NCI-H1930 (cell line): ENCODE measurements at regions not wholly inside any gene's neighbourhood (a gene's known extent, or its start where the extent isn't known, plus 50 kb on each side); places are given as distances from the start of the nearest gene placed in this dataset.

Source experiments
- DNase-seq, 2 experiments: peaks; one replicate each; lab custom pipeline; 2025; lab: John Stamatoyannopoulos, UW

- DNase-seq = no peak
Observed at GRCh38 chr6:90403489-90404381, 107.1 kb upstream of the BACH2 start.

- DNase-seq = no peak
Observed at GRCh38 chr6:90402831-90403192, 106.2 kb upstream of the BACH2 start.

DNA sequence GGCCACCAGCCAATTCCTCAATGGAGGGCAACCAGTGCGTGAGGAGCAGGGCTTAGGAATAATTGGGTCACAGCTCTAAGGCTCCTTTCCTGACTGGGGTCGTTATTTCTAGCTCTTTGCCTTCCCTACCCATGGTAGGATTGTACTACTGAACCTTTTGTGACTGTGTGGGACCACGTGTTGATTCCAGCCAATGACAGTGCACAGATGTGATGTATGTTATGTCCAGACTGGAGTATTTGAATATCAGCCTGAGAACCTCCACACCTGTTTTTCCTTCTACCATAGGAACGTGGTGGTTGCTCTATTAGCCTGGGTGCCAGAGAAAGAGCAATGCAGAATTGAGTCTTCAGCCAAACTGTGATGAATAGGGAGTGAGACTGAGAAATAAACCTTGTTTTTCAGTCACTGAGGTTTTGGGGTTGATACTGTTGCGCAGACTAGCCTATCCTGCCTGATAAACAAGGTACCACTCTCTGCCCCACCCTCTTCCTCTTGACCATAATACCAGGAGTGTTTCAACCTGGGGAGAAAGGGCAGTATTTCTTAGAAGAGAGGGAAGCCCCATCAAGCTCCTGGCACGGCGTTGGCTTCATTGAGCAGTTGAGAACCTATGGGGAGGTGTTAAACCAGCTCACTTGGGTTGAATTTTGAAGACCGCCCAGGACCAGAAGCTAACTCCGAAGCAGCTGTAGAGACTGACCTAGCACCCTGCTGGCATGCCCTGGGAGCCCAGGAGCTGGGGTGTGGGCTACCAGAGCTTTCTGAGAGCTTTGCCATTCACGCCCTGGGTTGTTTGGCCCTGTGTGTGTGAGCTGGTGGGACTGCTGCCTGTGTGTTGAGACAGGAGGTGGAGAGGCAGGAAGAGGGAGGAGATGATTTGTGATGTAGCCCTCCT lies 105.5 kb upstream of the BACH2 start:
- DNase-seq = no peak

- DNase-seq = no peak
Observed at GRCh38 chr6:90399970-90400369, 103.3 kb upstream of the BACH2 start.

DNA sequence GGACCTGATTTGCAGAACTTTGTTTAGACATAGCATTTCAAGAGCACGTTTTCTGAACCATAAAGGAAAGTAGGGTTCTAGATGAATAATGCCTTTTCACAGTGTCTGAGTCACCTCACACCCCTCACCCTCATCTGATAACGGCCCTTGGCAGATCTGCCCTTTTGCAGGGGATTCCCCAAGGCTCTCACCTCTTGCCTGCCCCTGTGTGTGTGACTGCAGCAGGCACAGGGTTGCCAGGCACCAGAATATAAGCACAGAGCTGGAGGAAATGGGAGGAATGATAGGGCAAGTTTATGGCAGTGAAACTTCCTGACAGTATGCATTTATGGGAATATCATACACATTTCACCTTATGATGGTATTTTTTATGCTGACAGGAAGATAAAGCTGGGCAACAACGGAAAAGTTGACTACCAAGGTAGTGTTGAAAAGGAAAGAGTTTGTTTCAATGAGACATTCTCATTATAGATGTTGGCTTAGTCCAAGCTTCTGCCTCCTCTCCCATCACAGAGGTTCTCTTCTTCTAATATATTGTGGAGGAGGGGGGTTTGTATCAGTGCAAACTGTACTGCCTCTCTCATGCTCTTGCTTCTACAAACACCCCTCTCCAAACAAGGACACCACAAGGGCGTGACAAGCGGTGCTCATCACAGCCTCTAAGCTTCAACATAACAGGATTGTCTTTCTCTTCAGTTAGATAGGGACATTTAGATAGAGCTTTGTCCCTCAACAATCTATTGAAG lies 101.5 kb upstream of the BACH2 start:
- DNase-seq = no peak

DNA sequence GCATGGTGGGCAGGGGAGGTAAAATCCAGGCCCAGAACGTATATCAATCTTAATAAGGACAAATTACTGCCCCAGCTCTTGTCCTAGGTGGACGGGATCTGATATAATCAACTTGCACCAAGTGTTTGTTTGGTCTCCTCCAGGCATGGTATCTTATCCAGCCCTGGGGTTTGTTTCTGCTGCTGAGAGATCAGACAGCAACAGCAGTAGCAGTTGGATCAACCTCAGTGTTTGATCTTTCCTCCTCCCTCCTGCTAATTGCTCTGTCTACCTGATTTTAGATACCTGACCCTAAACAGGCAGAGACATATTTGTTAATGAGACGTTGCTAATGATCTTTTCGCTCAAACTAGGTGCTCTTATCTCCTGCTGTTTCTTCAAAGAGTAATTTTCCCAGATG lies 100.4 kb upstream of the BACH2 start:
- DNase-seq = no peak

- DNase-seq = peak in 1 of 2 experiments; percentile 19
Observed at GRCh38 chr6:90393232-90393884, 96.7 kb upstream of the BACH2 start.

DNA sequence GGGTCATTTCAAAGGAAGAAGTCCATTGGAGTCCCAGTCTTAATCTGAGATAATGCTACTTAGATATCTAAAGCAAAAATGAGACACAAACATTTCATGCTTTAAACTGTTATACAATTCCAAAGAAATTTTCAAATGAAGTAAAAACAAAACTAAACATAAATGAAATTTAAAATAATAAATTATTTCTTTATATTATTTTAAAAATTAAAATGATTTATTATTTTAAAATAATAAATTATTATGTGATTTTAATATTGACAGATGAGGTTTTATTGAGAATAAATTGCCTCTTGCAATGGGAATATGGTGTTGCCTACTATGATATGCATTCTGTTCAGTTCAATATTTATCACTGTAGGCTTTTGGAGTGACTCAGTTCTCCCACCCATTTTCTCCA lies 93.7 kb upstream of the BACH2 start:
- no peak for DNase-seq

DNA sequence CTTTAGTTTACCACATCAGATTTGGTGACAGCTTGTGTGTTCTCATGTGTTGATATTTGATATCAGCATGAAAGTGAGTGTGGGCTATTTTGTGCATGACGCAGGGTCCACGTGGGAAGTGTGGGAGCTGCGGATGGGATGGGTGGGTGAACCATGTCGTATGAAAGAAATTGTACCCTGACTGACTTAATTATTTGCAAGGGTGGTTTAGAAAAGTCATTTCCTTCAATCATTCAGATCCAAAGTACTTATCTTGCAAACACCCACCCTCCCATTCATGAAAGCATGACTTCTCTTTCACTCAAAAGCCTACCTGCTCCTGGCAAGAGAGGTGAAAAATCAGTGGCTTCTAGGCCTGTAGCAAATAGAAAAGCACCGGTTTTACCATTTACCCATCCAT lies 91.8 kb upstream of the BACH2 start:
- DNase-seq = no peak

DNA sequence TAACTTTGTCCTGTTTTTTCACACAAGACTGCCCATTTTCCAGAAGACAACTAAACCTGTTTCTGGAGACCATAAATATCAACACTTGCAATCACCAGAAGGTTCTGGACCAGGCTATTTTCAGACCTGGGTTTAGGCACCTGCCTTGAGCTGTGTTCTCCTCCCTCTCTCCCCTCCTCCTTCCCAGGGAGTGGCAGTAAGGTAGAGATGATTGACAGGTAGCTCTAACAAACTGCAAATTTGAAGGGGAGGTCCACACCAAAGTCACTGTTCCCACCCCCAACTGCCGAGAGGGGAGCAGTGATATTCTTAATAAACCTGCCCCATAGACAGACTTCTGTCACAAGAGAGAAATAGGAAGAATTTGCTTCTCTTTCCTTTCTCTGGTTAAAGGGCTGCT lies 91.2 kb upstream of the BACH2 start:
- DNase-seq = no peak

DNA sequence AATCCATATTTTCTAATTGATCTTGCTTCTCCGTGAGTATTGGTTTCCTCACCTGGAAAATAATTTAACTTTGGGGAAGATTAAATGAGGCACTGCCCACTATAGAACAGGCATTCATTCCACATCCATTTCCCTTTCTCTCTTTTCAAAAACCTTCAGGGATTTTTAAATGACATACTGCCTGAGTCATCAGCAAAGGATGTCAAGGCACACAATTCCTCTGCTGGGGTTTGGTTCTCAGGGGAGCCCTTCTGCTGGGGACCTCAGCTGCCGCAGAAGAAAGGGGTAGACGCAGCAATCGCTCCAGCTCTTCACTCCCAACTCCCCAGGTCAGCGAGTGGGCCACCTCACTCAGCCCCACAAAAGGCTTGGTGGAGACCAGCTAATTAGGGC lies 90.7 kb upstream of the BACH2 start:
- no peak for DNase-seq

GRCh38 chr6:90386399-90387382 lies 90.0 kb upstream of the BACH2 start:
- DNase-seq = no peak

DNA sequence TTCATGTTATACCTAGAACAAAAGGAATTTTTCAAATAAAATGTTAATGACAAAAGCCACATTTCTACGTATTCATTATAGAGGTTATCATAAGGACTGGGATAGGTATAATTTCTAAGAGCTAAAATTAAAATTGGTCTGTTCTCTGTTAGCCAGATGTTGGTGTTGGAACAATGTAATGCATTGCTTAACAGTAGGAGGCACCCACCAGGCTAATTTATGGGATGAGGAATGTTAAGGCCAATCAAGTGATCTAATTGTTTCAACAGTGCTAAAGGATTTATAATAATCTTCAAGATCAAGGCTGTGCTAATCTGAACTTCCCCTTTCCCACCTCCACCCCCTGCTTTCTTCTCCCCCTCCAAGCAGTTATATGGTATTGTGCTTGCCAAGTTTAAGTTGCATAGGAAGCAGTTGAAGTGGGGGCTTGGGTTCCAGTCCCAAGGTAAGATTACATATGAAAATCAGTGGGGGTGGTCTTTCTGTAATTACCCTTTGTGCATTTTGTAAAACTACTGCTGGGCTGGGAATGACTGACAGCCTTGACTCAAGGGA lies 89.2 kb upstream of the BACH2 start:
- no peak for DNase-seq

DNA sequence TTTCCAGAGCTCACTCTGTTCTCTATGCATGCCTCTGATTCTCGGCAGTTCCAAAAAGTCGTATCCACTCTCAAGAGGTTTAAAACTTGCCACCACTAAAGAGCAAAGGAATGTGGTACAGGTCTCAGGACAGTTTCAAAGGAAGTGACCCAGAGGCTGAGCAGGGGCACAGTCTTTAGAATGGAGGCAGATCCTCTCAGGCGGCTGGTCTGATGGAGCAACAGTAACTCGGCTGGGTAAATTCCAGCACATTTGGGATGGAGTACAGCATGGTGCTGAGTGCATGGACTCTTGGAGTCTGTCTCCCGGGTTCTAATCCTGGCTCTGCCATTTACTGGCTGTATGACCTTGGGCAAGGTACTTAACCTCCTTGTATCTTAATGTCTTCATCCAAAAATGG lies 88.1 kb upstream of the BACH2 start:
- no peak for DNase-seq

- no peak for DNase-seq
Observed at GRCh38 chr6:90383196-90383822, 86.7 kb upstream of the BACH2 start.

DNA sequence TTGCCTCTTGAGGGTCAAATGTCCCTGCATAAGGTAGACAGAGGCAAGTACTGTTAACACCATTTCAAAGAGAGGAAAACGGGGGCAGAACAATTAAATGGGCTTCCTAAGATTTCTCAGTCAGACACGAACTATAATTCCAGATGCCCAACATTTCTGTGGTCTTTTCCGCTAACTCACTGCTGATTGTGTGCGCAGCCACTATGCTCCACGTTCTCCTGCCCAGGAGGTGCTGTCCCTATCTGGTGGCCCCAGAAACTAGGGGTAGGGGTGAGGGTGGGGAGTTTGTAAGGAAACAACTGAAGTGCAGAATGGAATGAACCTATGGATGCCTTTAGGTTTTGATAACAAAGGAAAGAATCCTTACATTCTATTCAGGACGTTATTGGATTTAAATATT lies 86.1 kb upstream of the BACH2 start:
- DNase-seq = no peak

DNA sequence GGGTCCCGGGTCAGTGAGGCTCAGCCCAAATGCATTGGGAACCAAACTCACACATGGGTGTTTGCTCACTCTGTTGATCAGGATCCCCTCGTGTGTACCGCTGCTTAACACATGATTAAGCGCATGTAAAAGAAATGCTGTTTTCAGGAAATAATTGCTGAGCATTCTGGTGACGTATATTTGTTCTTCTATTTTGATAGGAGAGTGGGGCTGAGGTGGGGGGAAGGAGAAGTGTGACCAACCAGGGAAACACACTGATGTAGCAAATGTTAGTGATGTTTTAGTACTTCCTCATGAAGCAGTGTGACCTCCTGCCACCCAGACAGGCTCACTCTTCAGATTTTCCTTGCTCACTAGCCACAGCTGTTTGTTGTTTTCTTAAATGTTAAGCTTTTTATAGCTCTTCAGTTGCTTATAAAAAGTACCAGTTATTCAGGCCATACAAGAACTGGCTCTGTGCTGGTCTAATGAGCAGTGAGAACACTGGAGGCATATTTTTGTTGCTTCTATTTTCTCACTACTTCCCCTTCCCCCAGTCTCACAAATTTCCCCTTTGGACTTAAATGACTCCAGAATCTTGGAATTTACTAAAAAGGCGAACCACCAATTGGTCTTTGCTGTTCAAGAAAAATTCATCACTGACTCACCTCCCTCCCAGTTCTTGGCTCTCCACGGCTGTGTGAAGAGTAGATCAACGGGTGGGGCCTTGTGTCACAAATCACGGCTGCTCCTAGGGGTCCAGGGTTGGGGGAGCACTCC lies 79.2 kb upstream of the BACH2 start:
- no peak for DNase-seq

DNA sequence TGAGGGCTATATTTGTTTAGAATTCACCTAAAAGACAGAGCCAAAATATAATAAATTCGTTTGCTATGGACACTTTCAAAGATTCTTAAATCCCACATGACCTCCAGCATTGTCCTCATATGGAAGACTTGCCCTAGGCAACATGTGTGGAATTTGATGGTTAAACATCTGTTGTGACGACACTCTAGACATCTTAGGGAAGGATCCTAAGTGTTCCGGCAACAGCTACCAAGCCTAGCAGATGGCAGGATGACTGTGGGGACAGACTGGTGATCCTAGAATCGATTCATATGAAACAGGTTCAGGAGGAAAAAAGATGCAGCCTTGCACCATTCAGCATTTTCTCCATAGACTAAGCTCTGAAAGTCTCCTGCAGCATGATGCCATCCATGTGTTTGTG lies 77.6 kb upstream of the BACH2 start:
- no peak for DNase-seq

- DNase-seq = no peak
Observed at GRCh38 chr6:90372885-90373284, 76.2 kb upstream of the BACH2 start.
